ENCODE measurements at regions not wholly inside any gene's neighbourhood (a gene's known extent, or its start where the extent isn't known, plus 50 kb on each side); places are given as distances from the start of the nearest gene placed in this dataset.

DNA sequence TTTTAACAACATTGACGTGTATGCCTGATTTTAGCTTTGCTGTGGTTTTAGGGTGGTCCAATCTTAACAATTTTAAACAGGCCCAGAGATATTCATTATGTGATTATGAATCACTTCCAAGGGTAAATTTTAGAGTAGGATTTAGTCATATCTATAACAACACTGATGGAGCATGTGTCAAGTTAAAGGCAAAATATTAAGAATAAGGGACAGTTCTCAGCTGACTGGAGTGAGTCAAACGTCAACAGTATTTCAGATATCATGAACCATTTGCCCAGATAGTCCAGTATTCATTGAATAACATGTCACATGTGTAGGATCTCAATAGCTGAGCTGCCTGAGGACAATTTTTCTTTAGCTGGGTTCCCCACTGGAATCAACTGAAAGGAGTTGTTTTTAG is 61.3 kb upstream of the VCX2 start:
- Mint-ChIP-seq H3K4me1 (no peaks in the 10 kb centered on the region), H3K4me3 (no peak overlapping the region), H3K36me3 (peaks cover 0 to 3% (median under 1%) of the 10 kb centered on the region in 3 donors), H3K27ac (no peak overlapping the region), H3K27me3 (ENCODE audit: low read depth in 3 of 3) (no peaks in the 10 kb centered on the region), H3K9me3 (peaks cover 0 to 18% (median under 1%) of the 10 kb centered on the region in 6 donors)
- no peak for DNase-seq

DNA sequence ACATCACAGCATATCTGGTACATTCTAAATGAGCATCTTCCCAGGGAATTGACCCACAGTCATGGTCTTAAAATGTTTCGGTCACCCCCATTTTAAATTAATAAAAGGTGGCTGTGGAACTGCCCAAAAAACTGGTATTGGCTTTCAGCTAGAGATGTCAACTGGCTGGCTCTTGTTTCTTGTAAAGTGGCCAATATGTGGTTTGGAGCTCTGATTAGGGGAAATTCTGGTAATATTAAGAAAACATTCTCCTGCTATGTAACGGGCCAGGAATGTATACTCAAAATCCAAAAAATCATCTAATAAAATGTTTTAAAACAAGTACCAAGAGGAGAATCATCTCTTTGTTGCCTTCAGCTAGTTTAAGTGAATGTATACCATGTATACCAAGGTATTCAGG is 62.0 kb upstream of the VCX2 start:
- H3K36me3 Mint-ChIP-seq, result peaks cover 0 to 3% (median 0%) of the 10 kb centered on the region in 3 donors
- no peaks in the 10 kb centered on the region for H3K4me1 Mint-ChIP-seq
- no peaks in the 10 kb centered on the region for H3K27me3 Mint-ChIP-seq (ENCODE audit: low read depth in 3 of 3)
- peaks cover 0 to 18% (median 0%) of the 10 kb centered on the region in 6 donors for H3K9me3 Mint-ChIP-seq
- DNase-seq, result no peak
- no peak overlapping the region for H3K27ac Mint-ChIP-seq
- H3K4me3 Mint-ChIP-seq, result no peak overlapping the region

DNA sequence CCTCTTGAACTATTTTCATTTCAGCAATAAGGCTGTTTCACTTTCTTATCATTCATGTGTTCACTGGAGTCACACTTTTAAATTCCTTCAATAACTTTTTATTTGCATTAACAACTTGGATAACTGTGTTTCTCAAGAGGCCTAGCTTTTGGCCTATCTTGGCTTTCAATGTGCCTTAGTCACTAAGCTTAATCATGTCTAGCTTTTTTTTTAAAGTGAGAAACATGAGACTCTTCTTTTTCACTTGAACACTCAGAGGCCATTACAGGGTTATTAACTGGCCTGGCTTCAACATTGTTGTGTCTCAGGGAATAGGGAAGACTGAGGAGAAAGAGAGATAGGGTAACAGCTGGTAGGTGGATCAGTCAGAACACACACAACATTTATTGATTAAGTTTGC is 64.0 kb upstream of the VCX2 start:
- Mint-ChIP-seq H3K27ac (no peak overlapping the region), H3K27me3 (ENCODE audit: low read depth in 3 of 3) (peaks cover 0 to 4% (median 0%) of the 10 kb centered on the region in 3 donors), H3K4me3 (no peak overlapping the region), H3K9me3 (peaks cover 0 to 18% (median 0%) of the 10 kb centered on the region in 6 donors), H3K4me1 (no peaks in the 10 kb centered on the region), H3K36me3 (peaks cover 0 to 3% (median 0%) of the 10 kb centered on the region in 3 donors)
- DNase-seq, result no peak

DNA sequence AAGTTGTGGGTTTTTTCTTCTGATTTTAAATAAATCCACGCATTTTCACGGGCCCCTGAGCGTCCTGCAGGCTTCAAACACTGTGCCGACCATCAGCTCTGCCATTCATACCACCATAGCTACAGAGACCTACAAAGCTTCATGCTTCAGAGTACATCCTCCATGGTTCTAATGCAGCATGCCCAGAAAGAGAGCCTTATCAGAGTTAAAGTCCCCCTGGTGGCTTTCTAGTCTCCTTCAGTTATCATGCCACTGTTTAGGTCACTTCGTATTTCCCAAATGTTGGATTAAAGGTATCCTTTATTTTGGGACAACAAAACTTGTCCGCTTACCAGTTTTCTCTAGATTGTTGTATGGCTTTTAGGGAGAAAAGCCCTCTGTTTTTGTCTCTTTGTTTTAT is 66.7 kb upstream of the VCX2 start:
- no peak for DNase-seq
- Mint-ChIP-seq H3K4me1 (no peaks in the 10 kb centered on the region), H3K27ac (no peak overlapping the region), H3K36me3 (peaks cover 0 to 6% (median 1%) of the 10 kb centered on the region in 3 donors), H3K9me3 (peaks cover 0 to 7% (median 4%) of the 10 kb centered on the region in 6 donors), H3K4me3 (no peak overlapping the region), H3K27me3 (ENCODE audit: low read depth in 3 of 3) (peaks cover 0 to 4% (median 2%) of the 10 kb centered on the region in 3 donors)

DNA sequence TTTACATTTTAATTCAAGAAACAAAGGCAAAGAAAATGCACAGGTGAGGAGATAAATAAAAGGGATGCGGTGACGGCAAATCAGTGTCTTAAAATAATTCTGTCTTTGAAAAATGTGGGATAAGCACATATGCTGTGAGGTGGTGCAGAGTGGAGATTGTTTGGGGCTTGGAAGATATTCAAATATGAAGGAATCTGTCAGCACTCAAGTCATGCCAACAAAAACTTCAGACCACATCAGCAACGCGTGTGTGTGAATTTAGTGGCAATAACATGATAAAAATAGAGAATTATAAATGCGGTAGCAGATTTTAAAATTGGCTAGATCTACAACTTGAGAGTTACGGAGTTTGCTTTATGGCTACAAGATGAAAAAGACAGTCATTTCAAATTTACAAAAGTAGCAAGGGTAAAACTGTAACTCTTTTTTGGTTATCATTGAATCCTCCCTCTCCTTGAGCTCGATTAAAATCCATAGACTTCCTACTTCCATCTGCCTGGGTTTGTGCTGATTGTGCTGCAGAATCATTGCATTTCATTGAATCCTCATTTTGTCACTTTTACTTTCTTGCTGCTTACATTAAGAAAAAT is 71.5 kb upstream of the VCX2 start:
- Mint-ChIP-seq H3K4me1 (no peaks in the 10 kb centered on the region), H3K9me3 (peaks cover 0 to 12% (median 8%) of the 10 kb centered on the region in 6 donors), H3K27me3 (ENCODE audit: low read depth in 3 of 3) (peaks cover 0 to 4% (median 2%) of the 10 kb centered on the region in 3 donors)

DNA sequence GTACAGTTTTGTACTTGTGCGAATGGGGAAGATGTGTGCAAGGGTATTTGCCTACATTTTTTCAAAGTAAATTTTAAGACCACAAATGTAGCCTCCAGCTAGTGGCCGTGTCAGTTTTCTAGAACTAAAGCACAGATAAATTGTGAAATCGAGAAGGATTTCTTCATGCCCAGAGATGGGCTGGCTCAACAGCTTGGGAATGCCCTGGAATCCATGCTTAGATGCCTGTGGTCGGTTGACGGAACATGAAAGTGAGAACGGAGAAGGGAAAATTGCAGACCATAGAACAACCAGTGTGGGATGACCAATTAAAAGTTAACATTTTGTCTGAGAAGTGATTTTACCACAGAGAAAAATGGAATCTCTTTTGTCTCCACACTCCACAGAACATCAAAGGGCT is 73.2 kb upstream of the VCX2 start:
- H3K36me3 Mint-ChIP-seq, result peaks cover 0 to 4% (median 3%) of the 10 kb centered on the region in 3 donors
- no peak for DNase-seq
- no peaks in the 10 kb centered on the region for H3K4me1 Mint-ChIP-seq
- H3K27me3 Mint-ChIP-seq (ENCODE audit: low read depth in 3 of 3), result peaks cover 0 to 2% (median 2%) of the 10 kb centered on the region in 3 donors
- H3K4me3 Mint-ChIP-seq, result no peak overlapping the region
- peaks cover 4 to 12% (median 9%) of the 10 kb centered on the region in 6 donors for H3K9me3 Mint-ChIP-seq
- H3K27ac Mint-ChIP-seq, result no peak overlapping the region

More for the DNA sequence above, 71.5 kb upstream of the VCX2 start:
- Mint-ChIP-seq H3K36me3 (peaks cover 0 to 4% (median 3%) of the 10 kb centered on the region in 3 donors), H3K4me3 (no peak overlapping the region), H3K27ac (no peak overlapping the region)
- DNase-seq, result no peak

DNA sequence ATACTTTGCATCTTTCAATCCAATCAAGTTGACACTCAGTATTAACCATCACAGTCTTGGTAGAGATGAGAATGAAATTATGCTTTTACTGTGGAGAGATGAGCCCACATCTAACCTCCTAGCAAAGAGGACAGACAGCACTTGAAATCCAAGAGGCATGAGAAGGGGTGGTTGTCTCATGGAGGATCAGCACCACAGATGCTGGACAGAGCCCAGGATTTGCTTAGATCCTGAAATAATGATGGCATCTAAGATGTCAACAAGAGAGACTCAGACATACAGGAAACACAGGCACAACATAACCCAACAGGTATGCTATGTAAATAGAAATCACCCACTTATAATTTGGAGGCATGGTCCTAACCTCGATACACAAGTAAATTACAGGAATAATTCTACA is 74.3 kb upstream of the VCX2 start:
- Mint-ChIP-seq H3K4me3 (no peak overlapping the region), H3K4me1 (no peaks in the 10 kb centered on the region), H3K27me3 (ENCODE audit: low read depth in 3 of 3) (peaks cover 0 to 2% (median 2%) of the 10 kb centered on the region in 3 donors), H3K27ac (no peak overlapping the region), H3K36me3 (peaks cover 0 to 4% (median 3%) of the 10 kb centered on the region in 3 donors), H3K9me3 (peaks cover 4 to 12% (median 8%) of the 10 kb centered on the region in 6 donors)
- DNase-seq, result no peak

DNA sequence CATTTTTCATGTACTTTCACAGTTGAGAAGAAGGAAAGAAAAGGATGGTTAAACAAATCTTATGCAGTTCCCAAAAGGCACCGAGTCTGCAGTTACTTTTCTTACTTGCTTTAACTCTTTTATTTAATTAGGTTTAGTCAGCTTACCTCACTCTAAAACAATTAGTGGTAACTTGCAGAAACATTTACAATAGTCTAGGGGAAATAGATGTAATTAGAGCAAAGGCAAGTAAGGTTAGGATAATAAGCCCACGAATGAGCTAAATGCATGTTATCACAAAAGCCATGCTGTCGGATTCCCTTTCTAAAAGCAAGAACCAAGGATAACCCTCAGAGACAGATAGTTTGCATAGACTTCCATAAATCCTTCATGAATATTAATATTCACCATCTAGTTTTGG is 82.0 kb upstream of the VCX2 start:
- Mint-ChIP-seq H3K27ac (no peak overlapping the region), H3K36me3 (no peaks in the 10 kb centered on the region), H3K9me3 (peaks cover 6 to 16% (median 12%) of the 10 kb centered on the region in 6 donors), H3K4me3 (no peak overlapping the region), H3K27me3 (ENCODE audit: low read depth in 3 of 3) (peaks cover 0 to 2% (median 0%) of the 10 kb centered on the region in 3 donors), H3K4me1 (no peaks in the 10 kb centered on the region)
- no peak for DNase-seq

DNA sequence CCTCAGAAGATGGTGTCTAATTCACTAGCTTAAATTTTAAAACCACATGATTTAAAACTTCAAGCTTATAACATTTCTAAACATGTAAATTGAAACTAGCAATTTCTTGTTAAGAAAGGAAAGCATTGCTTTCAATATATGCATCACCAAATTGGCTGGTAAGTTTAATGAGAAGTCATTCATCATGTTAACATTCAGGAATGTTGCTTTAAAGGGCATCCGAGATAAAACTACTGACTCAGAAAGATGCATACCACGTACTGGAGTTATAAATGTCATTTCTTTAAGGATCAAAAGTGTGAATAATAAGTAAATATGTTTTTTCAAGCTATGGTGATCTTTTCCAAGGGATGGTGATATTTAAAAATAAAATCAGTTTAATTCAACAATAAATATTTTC is 83.3 kb upstream of the VCX2 start:
- no peak for DNase-seq
- H3K27me3 Mint-ChIP-seq (ENCODE audit: low read depth in 3 of 3), result no peaks in the 10 kb centered on the region

DNA sequence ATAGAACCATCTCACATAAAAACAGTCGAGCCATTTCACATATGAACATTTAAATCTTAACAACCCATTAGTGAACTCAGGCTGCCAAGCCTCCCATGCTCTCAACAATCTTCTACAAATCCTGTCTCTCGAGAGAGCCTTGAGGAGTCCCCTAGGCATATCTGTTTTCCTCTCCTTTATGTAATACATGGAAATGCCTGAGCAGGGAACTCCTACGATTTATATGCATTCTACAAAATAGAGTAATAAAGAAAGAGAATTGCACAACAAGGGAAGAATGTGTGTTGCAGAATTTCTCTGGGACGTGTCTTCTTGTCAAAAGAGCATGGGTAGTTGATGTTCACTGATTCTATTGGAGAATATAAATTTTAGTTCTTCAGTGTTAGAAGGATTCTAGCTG is 101.8 kb upstream of the VCX2 start:
- no peaks in the 10 kb centered on the region for H3K4me1 Mint-ChIP-seq
- peaks cover 7 to 51% (median 23%) of the 10 kb centered on the region in 6 donors for H3K9me3 Mint-ChIP-seq

More for the DNA sequence above, 83.3 kb upstream of the VCX2 start:
- Mint-ChIP-seq H3K4me1 (no peaks in the 10 kb centered on the region), H3K9me3 (peaks cover 3 to 19% (median 9%) of the 10 kb centered on the region in 6 donors), H3K36me3 (no peaks in the 10 kb centered on the region), H3K27ac (no peak overlapping the region), H3K4me3 (no peak overlapping the region)

DNA sequence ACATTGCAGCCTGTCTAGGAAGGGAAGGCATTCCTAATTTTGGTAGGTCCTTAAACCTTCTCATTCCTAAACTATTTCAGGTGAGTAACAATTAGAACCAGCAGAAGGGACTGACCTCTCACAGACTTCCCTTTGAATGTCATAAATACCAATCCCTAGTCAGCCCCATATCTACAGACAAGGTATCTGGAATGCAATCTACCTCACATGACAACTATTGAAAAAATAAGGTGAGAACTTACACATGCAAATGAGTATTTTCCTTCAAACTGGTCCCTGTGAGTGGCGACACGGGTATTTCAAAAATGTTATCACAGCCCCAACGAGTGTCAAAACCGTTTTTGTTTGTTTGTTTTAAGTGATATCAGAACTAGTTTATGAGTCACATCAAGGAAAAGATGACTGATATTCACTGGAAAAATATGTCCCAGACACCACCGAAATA is 102.4 kb upstream of the VCX2 start:
- no peaks in the 10 kb centered on the region for H3K36me3 Mint-ChIP-seq

More for the DNA sequence above, 101.8 kb upstream of the VCX2 start:
- H3K4me3 Mint-ChIP-seq, result no peak overlapping the region
- no peak for DNase-seq
- H3K27ac Mint-ChIP-seq, result no peak overlapping the region
- H3K36me3 Mint-ChIP-seq, result no peaks in the 10 kb centered on the region
- peaks cover 0 to 4% (median 3%) of the 10 kb centered on the region in 3 donors for H3K27me3 Mint-ChIP-seq (ENCODE audit: low read depth in 3 of 3)

DNA sequence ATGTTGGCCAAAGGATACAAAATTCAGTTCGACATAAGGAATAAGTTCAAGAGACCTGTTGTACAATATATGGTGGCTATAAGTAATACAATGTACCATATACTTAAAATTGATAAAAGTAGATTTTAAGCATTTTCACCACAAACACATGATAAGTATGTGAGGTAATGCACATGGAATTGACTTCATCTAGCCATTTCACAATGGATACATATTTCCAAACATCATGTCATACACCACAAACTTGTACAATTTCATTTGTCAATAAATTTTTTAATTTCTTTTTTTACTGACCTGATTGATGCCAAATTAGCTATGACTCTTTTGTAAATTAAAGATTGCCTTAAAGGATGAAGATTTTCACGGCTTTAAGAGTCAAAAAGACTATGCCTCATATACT is 103.1 kb upstream of the VCX2 start:
- peaks cover 4 to 51% (median 22%) of the 10 kb centered on the region in 6 donors for H3K9me3 Mint-ChIP-seq
- no peak for DNase-seq
- no peaks in the 10 kb centered on the region for H3K36me3 Mint-ChIP-seq
- H3K27me3 Mint-ChIP-seq (ENCODE audit: low read depth in 3 of 3), result peaks cover 2 to 4% (median 3%) of the 10 kb centered on the region in 3 donors
- no peak overlapping the region for H3K4me3 Mint-ChIP-seq
- no peak overlapping the region for H3K27ac Mint-ChIP-seq
- H3K4me1 Mint-ChIP-seq, result no peaks in the 10 kb centered on the region

More for the DNA sequence above, 102.4 kb upstream of the VCX2 start:
- Mint-ChIP-seq H3K4me3 (no peak overlapping the region), H3K9me3 (peaks cover 4 to 51% (median 22%) of the 10 kb centered on the region in 6 donors), H3K27ac (no peak overlapping the region), H3K4me1 (no peaks in the 10 kb centered on the region), H3K27me3 (ENCODE audit: low read depth in 3 of 3) (peaks cover under 1 to 4% (median 3%) of the 10 kb centered on the region in 3 donors)
- no peak for DNase-seq

DNA sequence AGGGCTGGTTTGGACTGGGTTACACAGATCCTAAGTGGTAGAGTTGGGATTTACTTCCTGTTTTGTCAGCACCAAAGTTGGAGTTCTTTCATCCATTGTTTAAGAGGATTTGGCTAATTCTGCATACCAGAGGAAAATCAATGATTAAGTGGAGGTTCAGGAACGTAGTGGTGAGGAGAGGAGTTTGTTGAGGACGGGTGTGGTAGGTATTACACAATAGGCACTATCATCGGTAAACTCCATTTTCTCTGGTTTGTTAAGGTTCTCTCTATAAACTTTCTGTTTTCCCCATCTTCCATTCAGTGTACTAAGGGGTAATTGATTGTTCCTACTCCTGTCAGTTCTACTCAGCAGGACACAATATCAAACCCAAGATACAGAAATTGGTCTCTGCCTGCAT is 107.5 kb upstream of the VCX2 start:
- H3K27me3 Mint-ChIP-seq (ENCODE audit: low read depth in 3 of 3), result peaks cover 2 to 4% (median 3%) of the 10 kb centered on the region in 3 donors
- peaks cover 0 to 37% (median 13%) of the 10 kb centered on the region in 6 donors for H3K9me3 Mint-ChIP-seq
- no peaks in the 10 kb centered on the region for H3K36me3 Mint-ChIP-seq
- H3K4me3 Mint-ChIP-seq, result no peak overlapping the region
- no peak overlapping the region for H3K27ac Mint-ChIP-seq
- no peak for DNase-seq
- no peaks in the 10 kb centered on the region for H3K4me1 Mint-ChIP-seq

DNA sequence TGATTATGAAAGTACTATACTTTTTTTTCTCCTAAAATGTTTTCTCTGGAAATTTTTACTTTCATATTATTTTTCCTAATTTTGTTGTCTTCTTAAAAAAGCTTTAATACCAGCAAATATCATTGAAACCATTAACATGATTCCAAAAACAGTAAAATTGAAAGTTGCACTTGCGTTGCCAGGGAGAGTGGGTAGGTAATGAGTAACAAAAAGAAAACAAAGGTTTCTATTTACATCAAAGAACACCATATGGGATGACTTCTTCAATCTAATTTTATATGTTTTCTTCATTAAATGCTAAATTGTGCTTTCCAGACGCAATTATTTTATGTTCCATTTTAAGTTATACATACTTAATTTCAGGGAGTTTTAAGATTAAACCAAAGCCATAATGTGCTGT is 108.3 kb upstream of the VCX2 start:
- H3K36me3 Mint-ChIP-seq, result no peaks in the 10 kb centered on the region
- DNase-seq, result no peak
- no peak overlapping the region for H3K27ac Mint-ChIP-seq
- H3K4me1 Mint-ChIP-seq, result no peaks in the 10 kb centered on the region
- no peak overlapping the region for H3K4me3 Mint-ChIP-seq
- peaks cover 0 to 32% (median 9%) of the 10 kb centered on the region in 6 donors for H3K9me3 Mint-ChIP-seq
- H3K27me3 Mint-ChIP-seq (ENCODE audit: low read depth in 3 of 3), result peaks cover 2 to 4% (median 3%) of the 10 kb centered on the region in 3 donors

DNA sequence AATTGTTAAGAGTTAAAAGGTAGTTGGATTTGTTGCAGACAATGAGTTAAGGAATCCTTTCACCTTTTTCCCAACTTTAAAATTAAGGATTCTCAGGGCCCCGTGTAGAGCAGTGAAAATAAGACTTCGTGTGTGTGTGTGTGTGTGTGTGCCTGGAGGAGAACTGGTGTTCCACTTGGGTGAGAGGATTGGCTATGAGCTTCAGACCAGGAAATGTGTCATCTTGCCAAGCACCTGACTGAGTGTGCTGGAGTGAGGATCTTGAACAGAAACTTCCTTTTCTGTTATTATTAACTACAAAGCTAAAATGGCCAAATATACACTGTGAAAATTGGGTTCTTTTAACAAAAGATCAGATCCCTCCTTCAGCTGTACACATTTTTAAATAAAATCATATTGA is 113.1 kb upstream of the VCX2 start:
- H3K4me3 Mint-ChIP-seq, result no peak overlapping the region
- no peak overlapping the region for H3K27ac Mint-ChIP-seq
- no peaks in the 10 kb centered on the region for H3K4me1 Mint-ChIP-seq
- peaks cover 0 to 13% (median 6%) of the 10 kb centered on the region in 6 donors for H3K9me3 Mint-ChIP-seq
- no peaks in the 10 kb centered on the region for H3K36me3 Mint-ChIP-seq
- peaks cover 0 to 7% (median 0%) of the 10 kb centered on the region in 3 donors for H3K27me3 Mint-ChIP-seq (ENCODE audit: low read depth in 3 of 3)
- DNase-seq, result no peak
